Stimulated activated CD8-positive, alpha-beta memory T cell treated with anti-CD3 and anti-CD28 coated beads, Interleukin-12 subunit alpha, Interleukin-12 subunit beta, amount 100 ng/mL, for 24 hours (primary cell): ENCODE measurements at regions not wholly inside any gene's neighbourhood (a gene's known extent, or its start where the extent isn't known, plus 50 kb on each side); places are given as distances from the start of the nearest gene placed in this dataset.
A peak's percentile ranks its signal among the peaks of the same experiment; 100 is the strongest.
"Not testable (repeated sequence)": the region's sequence is repeated elsewhere in the genome, so short reads cannot be mapped to it uniquely, and the experiment has no call there.

ENCODE experiments used
- DNase-seq: peaks from one replicate; pipeline ENCODE4 v3.0.0-alpha.2; 2020; ENCODE audit errors: extremely low read depth

- DNase-seq = no peak
These were observed 50.2 kb upstream of the FAM174B start for GRCh38 chr15:92705764-92706163.

DNA sequence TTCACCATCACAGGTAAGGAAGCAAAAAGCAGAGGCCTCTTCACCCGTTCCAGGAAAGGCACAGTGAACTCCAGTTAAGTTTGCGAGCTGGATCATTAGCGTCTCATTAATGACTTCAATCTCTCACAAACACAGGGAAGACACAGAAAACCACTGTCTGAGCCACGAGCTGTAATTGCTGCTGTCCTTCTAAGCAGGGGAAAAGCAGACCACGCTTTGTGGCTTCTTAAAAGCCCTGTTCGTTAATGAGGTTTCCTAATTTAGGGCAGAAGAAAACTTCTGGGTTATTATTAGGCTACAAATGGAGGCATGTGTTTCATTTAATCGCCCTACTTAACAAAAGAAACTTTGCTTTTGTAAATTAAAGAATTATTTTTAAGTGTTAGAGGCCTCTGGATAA, 50.6 kb upstream of the FAM174B start:
- no peak for DNase-seq

- no peak for DNase-seq
These were observed 52.4 kb upstream of the FAM174B start for GRCh38 chr15:92707880-92708551.

- no peak for DNase-seq
These were observed 53.1 kb upstream of the FAM174B start for GRCh38 chr15:92708635-92709034.

DNA sequence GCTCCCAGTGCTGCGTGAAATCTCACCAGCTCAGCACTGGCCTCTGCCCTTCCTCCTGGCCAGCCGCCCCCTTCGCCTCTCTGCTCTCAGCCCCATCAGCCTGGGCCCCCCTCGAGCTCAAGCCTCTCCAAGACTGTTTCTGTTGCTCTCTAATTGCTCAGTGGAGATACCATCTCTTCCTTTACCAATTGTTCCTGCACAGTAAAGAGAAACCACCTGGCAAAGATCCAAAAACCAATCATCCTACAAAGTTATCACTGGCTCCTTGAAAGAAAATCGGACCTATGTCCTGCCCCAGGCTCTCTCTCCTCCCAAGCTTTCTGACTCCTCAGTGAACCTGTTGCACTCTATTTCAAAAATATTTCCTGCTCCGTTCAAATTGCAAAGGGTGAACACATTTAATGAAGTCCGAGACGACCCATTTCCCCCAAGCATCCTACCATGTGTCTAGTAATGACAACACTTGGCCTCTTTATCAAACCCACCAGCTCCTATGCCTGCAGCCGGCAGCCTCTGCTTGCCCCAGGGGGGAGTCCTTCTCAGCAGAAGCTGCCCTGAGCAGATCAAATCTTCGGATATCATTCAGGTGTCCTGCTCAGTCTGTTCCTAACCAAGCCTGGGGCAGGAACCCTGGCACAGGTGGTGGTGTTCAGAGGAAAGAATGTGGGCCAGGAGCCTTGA, 53.7 kb upstream of the FAM174B start:
- DNase-seq = no peak

DNA sequence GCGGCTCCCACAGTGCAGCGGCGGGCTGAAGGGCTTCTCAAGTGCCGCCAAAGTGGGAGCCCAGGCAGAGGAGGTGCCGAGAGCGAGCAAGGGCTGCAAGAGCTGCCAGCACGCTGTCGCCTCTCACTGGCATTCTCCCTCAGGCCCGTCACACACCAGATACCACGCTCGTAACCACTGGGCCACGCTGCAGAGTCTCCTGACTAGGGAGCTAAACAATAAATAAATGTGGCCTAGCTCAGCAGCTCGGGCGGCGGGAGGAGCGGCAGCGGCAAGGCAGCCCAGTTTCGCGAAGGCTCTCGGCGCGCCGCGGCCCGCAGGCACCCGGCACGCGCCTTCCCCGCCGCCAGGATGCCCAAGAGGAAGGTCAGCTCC, 55.9 kb upstream of the FAM174B start:
- DNase-seq = no peak

DNA sequence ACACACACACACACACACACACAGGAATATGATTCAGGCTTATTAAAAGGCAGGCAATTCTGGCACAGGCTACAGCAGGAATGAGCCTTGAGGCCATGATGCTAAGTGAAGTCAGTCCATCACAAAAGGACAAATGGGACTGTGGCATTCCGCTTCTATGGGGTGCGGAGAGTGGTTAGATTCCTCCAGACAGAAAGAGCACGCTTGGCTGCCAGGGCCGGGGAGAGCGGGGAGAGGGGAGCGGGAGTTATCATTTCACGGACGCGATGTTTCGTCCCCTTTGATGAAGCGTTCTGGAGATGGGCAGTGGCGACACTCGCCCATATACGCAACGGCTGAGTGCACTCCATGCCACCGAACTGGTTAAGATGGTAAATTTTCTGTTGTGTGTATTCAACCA, 58.5 kb upstream of the FAM174B start:
- no peak for DNase-seq

- peak; percentile 50 for DNase-seq
These were observed 59.2 kb upstream of the FAM174B start for GRCh38 chr15:92714477-92715401.

GRCh38 chr15:92715758-92716157, 60.2 kb upstream of the FAM174B start:
- DNase-seq = no peak

DNA sequence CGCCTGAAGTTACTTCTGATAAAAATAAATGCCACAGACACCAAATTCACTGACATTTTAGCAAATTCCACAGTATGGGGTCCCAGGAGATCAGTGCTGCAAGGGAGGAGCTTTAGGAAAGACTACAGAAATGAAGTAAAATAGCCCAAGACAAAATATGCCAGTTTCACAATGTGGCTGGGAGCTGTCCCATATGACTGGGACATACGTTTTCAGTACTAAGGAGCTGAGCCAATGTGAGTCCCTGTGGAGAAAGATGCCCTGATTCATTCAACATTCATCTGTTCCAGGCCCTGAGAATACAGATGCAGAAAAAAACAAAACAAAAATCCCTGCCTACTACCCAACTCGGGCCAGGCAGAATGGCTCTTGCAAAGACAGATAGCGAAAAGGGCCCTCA, 63.4 kb upstream of the FAM174B start:
- no peak for DNase-seq

GRCh38 chr15:92724144-92724543, 68.6 kb upstream of the FAM174B start:
- DNase-seq = no peak

DNA sequence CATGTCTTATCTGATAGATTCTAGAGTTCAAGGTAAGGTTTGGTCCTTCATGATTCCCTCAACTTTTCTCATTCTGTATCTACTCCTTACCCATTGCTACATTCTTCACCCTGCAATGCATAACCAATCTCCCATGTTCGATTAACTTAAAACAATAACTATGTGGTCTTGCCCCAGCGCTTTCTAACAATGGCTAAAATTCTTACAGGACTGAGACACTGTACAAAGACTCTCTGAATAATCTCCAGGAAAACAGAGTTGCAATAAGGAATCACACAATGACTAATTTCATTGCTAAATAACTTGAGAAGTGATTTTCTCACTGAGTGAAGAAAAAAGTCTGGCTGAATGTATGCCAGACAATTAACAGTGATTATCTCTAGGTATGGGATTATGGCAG, 69.6 kb upstream of the FAM174B start:
- no peak for DNase-seq

- no peak for DNase-seq
These were observed 72.7 kb upstream of the FAM174B start for GRCh38 chr15:92728266-92728665.

DNA sequence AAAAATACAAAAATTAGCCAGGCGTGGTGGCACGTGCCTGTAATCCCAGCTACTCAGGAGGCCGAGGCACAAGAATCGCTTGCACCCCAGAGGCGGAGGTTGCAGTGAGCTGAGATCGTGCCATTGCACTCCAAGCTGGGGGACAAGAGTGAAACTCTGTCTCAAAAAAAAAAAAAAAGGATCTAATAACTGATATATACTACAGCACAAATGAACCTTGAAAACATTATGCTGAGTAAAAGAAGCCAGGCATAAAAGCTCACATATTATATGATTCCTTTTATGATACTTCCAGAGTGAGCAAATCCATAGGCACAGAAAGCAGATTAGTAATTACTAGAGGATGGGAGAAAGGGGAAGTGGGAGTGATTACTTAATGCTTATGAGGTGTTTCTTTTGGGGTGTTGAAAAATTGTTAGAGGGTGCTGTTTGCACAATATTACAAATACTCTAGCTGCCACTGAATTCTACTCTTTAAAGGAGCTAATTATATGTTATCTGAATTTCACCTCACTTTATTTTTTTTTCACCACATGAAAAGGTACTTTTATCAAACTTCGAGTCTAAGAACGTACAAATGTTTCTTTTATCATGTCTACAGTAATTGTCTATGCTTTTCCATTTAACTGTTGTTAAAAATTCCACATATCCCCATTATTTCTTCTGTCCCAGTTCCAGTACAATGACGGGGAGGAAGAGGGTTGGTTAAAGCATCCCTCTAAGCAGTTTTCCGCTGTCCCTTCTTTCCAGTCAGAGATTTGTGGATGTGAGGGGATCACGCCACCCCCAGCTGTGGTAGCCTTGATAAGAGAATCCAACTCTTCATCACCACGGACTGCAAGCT, 77.7 kb upstream of the FAM174B start:
- DNase-seq = no peak

- DNase-seq = no peak
These were observed 78.5 kb upstream of the FAM174B start for GRCh38 chr15:92733934-92734521.

- not testable (repeated sequence) for DNase-seq
These were observed 83.7 kb upstream of the FAM174B start for GRCh38 chr15:92739246-92739645.

GRCh38 chr15:92745845-92746271, 90.3 kb upstream of the FAM174B start:
- DNase-seq = no peak

DNA sequence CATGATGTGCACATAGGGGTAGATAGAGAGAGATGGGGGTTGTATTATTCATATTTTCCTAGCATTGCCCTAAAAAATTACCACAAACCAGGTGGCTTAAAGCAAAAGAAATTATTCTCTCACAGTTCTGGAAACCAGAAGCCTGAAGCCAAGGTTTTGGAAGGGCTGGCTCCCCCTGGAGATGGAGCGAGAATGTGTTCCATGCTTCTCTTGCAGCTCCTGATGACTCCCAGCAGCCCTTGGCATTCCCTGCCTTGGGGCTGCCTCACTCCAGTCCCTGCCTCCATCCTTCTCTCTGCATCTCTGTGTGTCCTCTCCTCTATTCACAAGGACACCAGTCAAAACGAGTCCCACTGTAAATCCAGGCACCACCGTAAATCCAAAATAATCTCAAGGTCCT, 91.5 kb upstream of the FAM174B start:
- DNase-seq = no peak

- DNase-seq = no peak
These were observed 93.6 kb upstream of the FAM174B start for GRCh38 chr15:92749216-92749615.

DNA sequence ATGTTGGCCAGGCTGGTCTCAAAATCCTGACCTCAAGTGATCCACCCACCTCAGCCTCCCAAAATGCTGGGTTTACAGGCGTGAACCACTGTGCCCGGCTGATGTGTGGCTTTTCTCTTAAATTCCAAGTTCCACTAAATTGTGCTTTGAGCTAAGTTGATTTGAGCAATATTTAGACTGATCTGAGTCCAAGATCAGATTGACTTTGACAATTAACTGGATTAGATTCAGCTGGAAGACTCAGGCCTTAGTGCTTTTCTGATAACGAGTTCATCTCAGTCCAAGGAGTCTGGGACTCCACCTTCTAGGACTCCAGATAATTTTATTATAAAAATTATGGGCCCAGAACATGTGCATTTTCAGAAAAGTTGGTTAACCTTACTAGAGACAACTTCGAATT, 94.4 kb upstream of the FAM174B start:
- no peak for DNase-seq

- no peak for DNase-seq
These were observed 96.0 kb upstream of the FAM174B start for GRCh38 chr15:92751528-92751927.
